Stimulated activated CD4-positive, alpha-beta T cell treated with anti-CD3 and anti-CD28 coated beads, Interleukin-4, amount 100 ng/mL, for 24 hours (primary cell): ENCODE measurements at regions not wholly inside any gene's neighbourhood (a gene's known extent, or its start where the extent isn't known, plus 50 kb on each side); places are given as distances from the start of the nearest gene placed in this dataset.

ENCODE experiments used
- DNase-seq: peaks from one replicate; pipeline ENCODE4 v3.0.0-alpha.2; 2020

DNA sequence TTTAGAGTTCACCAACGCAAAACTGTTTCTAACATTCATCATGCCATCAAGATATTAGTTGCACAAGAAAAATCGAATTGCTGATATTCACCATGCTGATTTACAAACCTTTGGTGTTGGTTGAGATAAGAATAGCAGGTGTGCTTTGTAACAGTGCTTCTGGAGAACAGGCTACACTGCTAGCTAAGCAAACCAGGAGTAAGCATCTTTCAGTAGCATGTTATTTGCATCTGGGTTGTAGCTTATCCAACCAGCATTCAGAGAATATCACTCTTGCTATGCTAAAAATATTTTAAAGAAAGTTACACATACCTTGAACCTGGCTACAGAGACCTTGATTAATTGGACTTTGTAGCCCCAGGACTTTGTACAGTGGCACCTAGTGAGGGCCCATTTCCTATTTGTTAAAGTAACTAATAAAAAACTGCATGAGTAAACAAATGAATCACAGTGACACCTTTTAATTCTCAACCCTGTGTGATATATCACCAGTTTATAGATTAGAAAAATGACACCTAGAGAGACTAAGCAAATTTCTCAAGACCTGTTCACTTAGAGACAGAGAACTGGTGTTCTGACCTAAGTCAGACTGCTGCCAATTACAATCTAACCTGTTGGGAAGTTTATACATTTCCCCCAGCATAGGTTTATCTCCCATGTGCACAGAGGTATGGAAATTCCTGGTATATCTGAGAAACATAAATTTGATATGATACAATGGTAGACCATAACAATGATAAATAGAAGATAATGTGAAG is 435.5 kb upstream of the TGFBR2 start:
- no peak for DNase-seq

DNA sequence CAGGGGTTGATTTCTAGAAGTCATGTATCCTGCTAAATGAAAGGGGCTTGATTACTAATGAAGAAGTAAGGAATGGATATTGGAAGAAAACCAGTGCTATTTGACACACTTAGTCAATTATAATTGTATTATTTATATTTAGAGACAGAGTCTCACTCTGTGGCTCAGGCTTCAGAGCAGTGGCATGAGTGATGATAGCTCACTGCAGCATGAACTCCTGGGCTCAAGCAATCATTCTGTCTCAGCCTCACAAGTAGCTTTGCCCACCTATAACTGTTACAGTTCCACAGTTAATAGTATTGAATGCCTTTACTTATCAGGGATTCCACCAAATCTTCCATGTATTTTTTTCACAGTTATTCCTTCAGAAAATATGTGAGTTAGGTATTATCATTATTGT is 432.0 kb upstream of the TGFBR2 start:
- DNase-seq, result no peak

DNA sequence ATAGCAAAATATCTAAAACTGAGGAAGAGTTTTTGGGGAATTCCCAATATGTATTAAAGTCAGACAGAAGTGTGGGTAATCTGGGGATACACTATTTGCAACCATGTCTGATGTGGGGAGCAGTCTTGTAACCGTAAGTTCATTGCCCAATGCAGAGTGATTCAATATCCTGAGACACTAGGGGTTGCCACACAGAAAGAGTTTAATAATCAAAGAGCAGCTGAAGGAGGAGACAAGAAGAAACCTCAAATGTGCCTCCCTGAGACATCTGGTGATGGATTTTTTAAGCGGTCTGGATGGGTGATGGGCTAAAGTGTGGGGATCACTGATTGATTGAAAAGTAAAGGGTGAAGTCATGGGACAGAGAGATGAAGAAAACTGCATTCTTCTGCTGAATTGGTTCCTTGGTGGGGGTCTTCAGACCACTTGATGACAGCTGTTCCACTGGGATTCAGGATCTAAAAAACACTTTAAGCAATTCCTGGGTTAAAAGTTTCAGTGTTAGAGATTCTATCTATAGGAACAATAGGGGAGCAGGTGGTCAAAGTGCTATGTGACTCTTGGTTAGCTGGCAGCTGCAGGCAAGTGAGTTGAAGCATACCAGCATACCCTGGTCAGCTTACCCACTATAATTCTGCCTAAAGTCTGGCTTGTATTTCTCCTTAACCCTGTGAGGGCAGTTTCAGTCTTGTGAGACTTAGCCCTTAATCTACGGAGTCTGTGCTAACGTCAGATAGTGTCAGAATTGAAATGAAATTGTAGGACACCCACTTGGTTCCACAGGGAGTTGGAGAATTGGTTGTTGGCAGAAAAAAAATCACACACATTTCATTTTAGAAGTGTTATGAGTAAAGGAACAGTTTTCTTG is 425.9 kb upstream of the TGFBR2 start:
- DNase-seq, result no peak

DNA sequence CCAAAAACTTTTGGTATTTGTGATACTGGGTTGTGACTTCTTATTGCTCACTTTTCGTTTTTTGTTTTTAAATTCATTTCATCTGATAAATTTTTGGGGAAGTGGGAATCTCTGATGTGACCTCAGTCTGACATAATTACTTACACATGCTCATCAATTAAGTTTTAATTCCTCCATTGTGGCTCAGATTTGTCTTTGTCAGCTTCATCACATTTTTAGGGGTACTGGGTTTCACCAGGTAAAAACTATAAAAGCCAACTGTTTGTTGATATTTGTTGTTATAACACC is 425.3 kb upstream of the TGFBR2 start:
- no peak for DNase-seq

DNA sequence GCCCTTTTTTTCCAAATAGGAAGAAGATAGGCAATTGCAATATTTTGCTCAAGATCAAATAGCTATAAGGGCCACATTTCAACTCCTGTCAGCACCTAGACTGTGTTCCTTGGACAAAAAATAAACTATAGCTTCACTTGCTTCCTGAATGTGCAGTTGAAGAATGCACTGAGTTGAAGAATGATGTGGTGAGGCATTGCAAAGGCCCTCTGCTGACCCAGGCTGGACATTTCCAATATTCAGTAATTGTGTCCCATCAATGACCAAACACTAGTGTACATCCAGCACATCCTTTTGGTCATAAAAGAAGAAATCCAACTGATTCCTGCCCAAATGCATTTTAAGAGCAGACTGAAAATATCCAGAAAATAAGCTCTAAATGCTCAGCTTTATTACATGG is 424.8 kb upstream of the TGFBR2 start:
- DNase-seq, result no peak

DNA sequence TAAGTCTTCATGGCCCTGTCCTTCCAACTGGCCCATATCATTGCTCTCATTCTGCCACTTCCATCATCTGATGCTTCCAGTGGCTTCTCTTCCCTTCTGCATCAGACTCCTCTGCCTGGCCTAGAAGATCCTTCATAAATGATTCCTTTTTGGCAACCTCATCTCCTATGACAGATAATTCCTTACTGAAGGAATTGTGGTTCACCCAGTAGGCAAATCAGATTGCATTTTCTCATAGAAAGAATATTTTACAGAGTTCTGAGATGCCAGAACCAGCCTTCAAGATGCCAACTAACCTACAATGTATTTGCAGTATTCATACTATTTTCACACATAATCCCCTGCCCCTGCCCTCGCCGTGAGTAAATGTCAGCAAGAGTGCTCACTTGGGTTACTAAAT is 423.0 kb upstream of the TGFBR2 start:
- no peak for DNase-seq

DNA sequence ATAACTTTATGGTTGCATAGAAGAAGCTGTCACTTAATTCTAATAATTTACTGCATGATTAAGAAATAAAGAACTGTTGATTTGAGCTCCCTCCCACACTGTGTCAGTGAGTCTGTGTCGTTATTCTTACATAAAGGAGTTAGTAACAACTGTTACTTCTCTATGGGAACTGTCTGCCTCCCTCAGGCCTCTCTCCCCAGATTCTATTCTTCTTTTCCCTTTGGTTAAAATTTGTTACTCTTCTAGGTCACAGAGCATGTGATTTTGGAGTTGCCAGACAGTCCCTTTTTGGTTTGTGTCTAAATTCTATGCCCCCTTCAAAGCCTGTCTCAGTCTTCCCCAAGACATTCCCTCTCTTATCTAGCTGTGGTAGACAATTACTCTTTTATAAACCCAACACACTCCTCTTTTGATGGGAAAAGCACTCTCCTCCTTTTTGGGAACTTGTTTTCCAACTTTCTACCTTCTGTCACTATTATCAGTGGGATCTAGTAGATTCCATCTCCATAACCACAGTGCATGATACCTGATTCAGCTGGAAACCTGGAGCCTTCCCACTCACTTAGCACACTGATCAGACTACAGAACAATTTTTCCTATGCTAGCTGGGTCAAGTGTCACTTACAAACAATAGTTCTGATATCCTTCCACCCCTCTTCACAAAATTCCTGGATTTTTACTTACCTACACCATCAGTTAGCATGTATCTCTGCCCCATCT is 422.1 kb upstream of the TGFBR2 start:
- DNase-seq, result no peak

DNA sequence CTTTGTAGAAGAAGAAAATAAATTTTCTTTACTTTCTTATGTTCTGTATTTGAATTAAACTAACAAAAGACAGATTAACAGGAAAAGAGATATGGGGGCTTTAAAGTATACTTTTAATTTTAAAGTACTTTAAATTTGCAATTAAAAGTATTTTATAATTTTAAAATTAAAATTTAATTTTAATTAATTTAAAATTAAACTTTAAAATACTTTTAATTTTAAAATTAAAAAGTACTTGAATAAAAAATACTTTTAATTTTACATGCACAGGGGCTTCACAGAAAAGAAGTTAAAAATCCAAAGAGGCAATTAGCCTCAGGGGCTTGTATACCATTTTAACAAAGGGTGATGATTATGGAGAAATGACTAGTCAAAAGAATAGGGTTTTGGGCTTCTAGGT is 420.5 kb upstream of the TGFBR2 start:
- DNase-seq, result no peak

DNA sequence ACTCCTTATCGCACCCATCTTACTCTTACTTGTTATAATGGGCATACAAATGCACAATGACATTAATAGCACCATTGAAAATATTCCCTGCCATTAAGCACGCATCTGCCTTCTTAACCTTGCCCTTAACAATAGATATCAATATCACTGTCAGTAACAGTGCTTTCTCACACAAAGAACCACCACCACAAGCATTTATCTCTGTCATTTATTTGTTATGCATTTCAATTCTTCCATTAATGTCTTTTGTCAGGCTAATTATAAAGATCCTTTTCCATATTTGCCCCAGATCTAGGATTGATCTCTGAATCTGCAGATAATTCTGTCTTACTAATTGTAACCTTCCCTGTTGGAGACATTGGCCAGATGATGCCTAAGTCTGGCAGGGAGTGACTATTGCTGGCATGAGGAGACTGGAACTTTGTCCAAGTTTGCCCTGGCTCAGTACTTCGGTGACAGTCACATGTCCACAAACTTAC is 419.6 kb upstream of the TGFBR2 start:
- no peak for DNase-seq

DNA sequence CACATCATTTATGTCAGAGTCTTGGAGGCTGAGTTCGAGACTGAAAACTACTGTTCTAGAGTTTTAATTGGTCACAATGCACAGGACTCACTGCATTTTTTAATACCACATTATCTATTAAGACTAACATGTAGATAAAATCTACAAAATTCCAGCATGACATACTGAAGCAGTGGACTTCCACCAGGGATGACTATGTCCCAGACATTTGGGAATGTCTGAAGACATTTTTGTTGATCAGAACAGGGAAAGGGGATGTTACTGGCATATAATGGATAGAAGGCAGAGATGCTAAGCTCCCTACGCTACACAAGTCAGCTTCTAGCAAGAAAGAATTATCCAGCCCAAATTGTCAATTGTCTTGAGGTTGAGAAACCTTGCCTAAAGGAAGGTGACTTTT is 419.0 kb upstream of the TGFBR2 start:
- DNase-seq, result no peak

DNA sequence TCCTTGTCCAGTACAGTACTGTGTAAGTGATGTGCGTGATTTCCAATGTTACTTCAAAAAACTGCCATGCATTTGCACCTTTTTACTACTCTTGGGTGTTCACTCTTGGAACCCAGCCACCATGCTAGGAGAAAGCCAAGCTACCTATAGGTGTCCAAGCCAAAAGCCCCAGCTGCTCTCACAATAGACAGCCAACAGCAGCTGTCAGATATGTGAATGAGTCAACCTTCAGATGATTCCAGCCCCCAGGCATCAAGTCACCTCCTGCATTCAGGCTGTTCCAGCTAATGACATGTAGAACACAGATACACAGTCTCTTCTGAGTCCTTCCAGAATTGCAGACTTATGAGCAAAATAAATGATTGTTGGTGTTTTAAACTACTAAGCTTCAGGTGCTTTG is 417.7 kb upstream of the TGFBR2 start:
- DNase-seq, result no peak

DNA sequence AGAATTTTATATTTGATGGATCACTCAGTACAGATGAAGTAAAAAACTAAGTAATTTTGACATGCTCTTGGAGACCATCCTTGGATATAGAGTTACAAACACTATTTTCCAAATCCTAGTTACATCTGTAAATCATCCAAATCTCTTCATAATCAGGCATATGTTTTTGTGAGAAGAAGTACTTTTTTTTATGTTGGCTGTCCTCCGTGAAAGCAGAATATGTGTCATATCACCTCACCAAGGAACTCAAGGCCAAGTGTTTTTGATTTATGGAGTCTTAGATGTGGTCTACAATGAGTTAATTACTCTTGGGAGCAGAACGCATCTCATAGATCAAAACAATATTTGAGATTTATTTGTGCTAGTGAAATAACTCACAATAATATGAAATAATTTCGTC is 416.5 kb upstream of the TGFBR2 start:
- no peak for DNase-seq

DNA sequence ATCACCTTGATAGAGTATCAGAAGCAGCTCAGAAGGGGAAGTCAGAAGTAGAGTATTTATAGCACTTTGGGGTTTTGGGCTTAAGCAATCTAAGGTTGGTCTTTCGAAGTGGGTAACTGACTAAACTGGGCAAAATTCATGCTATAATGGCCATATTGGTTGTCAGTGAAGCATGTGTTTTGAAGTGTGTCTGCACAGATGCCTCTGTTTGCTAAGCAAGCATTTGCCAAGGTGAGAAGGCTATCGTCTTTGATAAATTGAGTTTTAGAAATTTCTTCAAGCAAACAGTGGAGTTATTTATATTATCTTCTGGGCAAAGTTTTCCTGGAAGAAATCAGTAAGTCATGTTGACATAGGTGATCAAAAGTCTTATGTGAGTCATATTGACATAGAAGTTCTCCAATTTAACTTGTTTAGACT is 412.8 kb upstream of the TGFBR2 start:
- no peak for DNase-seq

DNA sequence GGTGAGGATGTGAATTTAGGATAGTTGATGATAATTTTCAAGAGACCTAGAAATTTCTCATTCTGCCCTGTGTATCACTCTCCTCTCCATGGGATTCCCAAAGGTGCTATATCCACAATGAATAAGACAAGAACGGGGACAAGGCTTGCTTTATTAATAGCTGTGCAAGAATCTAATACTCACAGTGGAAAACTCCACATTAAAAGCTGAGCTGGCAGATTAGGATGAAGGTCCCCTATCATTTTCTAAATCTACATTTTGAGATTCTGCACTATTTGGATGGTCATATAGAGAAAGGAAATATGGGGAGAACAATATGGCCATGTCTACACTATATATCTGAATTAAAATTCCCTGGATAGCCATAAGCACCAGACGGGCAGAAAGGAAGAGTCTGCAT is 411.0 kb upstream of the TGFBR2 start:
- DNase-seq, result no peak

DNA sequence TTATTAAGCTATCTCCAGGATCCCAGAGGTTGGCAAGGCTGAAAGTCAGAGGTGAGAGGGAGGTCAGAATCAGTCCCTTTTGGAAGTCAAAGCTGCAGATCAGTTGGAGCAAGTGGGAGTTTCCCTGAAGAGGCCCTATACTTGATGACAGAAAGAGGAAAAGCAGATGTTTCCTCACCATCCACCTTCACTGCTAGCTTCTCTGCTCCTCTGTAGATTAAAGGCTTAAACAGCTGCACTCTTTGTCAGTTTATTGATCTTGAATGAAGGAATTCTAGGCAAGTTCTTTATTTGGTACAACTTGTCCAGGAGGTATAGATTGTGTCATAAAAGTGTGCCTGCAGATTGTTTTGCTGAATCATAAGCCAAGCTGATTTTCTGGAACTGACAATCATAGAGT is 408.2 kb upstream of the TGFBR2 start:
- no peak for DNase-seq

DNA sequence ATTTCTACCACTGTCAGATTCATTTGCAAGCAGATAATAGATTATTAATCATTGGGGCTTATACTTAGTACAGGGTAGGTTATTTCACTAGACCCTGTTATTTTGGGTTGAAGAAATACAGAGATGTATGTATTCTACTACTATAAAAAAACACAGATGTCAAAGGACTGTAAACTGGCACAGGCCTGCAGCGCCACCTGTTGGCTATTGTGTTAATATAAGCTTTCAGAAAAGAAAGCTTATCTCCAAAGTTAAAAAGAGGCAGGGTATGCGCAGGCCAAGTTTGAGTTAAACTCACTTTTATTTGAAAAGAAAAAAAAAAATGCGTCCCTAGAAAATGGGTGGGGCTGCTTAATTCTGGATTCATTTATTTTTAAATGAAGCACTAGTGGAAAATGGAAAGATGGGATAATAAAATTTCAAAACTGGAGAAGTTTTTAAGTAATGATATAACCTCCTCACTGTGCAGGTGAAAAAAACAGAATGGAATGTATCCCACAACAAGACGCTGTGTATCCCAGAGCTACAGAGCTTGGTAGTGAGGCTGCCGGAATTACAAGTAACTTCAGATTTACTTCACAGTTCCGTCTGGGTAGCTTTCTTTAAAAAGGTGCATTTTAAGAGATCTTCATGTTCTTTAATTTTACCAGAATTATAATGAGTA is 407.2 kb upstream of the TGFBR2 start:
- DNase-seq, result peak; percentile 74

DNA sequence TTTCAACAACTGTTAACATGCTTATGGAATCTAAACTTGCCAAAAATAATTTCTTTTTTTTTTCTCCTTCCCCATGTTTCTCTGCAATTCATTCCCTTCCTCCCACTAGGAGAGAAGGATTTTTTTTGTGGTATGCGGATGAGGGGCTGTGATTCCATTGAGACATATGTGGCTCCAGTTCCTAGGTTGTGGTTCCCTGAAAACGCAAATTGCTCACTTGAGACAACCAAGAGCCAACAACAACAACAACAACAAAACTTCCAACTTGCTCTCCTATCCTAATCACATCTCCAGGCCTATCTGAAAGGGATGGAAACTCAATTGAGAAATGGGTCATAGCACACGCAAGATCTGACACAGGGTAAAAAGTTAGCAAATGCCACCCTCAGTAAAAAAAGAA is 406.5 kb upstream of the TGFBR2 start:
- DNase-seq, result no peak

DNA sequence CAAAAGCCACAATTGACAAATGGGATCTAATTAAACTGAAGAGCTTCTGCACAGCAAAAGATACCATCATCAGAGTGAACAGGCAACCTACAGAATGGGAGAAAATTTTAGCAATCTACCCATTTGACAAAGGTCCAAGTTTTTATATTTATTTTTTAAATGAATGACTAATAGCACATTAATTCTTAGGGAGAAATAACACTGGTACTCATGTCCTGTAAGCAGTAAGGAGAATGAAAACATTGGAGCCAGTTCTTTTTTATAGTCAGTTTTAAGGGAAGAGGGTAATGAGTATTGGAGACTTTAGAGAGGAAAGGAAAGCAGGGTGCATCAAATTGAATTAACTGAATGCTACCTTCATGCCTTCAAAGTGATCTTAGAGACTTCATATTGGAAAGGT is 404.7 kb upstream of the TGFBR2 start:
- DNase-seq, result no peak

DNA sequence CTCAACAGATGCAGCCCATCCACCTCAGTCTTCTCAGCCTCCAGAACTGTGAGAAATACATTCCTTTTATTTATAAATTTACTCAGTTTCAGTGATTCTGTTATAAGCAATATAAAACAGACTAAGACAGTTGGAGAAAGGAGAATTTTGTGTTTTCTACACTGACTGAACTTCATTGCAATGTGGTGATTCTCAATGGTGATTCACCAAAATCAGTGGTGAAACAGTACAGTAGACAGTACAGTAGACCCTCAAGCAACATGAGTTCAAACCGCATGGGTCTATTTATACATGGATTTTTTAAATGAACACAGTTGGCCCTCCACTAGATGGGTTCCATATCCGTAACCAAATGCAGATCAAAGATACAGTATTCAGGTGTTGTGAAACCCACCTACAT is 403.1 kb upstream of the TGFBR2 start:
- no peak for DNase-seq

DNA sequence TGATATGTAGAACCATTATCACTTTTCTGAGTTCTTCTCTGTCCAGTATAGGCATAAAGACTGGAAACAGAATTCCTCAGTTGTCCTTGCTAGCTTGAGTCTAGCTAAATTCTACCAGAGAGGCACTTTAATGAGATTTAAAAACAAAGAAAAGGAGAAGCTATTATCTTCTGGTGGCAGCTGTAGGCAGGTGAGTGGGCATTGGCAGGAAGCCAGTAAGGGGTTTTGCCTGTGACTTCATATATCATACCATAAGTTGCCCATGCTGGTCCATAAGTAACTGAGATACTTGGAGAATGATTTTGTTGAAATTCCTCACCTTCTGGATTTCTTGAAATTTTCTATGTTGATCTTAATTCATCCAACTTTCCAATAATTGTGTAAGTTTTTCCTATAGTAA is 402.3 kb upstream of the TGFBR2 start:
- no peak for DNase-seq

DNA sequence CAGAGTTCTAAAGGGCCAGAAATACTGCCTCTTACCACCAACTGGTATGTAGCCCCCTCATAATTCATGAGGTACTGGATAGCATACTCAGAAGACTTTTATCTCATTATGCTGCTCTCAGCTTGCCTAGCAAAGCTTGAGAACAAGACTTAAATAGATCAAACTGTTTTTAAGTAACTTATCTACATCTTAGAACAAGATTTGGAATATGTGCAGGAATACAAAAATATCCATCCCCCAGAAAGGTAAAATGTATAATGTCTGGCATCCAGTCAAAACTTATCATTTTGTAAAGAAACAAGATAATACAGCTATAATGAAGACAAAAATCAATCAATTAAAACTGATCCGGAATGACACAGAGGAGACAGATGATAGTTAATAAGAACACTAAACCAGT is 400.4 kb upstream of the TGFBR2 start:
- DNase-seq, result no peak

DNA sequence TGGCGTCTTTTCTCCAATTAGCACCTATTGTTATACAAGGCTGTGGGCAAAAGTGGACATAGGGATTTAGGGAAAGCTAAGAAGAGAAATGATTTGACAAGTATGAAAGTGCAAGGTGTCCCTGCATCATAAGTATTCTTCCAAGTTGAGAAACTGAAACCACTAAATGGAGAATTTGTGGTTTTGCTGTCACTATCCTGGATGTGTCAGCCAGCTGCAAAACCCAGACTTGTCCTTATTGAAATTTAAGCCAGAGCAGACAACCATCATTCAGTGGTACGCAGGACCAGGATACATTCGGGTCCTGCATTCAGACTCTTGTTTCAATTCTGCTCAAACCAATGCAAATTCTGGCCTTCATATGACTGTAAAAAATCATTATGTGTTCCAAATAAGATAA is 384.8 kb upstream of the TGFBR2 start:
- no peak for DNase-seq

DNA sequence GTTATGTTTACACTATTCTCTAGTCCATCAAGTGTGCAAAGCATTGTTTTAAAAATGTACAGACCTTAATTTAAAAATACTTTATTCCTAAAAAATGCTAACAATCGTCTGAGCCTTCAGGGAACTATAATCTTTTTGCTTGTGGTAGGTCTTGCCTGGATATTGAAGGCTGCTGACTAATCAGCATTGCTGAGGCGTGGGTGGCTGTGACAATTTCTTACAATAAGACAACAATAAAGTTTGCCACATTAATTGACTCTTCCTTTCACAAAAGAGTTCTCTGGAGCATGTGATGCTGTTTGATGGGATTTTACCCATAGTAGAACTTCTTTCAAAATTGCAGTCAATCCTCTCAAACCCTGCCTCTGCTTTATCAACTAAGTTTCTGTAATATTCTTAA is 384.0 kb upstream of the TGFBR2 start:
- no peak for DNase-seq
